ENCODE measurements at regions not wholly inside any gene's neighbourhood (a gene's known extent, or its start where the extent isn't known, plus 50 kb on each side); places are given as distances from the start of the nearest gene placed in this dataset.
"Not testable (repeated sequence)": the region's sequence is repeated elsewhere in the genome, so short reads cannot be mapped to it uniquely, and the experiment has no call there.

DNA sequence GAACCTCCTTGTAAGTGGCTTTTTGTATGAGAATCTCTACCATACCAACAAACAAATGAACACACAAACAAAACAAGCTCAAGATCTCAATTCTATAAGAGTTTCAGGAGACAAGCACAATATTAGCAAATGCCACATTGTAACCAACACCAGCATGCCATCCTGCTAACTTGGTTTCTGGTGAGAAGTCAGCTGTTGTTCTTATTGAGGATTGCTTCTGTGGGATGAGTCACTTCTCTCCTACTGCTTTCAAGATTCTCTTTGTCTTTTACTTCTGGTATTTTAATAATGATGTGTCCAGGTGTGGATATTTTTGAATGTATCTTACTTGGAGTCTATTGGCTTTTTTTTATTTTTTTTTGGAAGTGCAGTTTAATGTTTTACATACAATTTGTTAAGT, 131.7 kb downstream of the BCL2L11 start:
- DNase-seq, result no peak

DNA sequence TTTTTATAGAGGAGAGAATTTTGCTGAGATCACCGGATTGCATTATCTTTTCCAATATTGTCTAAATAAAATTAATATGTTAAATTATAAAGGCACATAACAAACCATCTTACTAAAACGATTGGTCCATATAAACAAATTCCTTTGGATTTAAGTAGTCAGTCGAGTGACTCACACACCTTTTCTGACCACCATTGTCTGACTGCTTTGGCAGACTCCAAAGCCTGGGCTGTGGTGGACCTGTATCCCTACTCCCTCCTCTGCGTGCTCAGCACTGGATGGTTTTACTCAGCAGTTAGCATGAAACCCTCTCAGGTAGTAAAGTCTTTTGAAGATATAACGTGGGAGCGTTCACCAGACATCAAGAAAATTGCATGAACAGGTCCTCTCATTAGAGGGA, 134.2 kb downstream of the BCL2L11 start:
- DNase-seq, result not testable (repeated sequence)

DNA sequence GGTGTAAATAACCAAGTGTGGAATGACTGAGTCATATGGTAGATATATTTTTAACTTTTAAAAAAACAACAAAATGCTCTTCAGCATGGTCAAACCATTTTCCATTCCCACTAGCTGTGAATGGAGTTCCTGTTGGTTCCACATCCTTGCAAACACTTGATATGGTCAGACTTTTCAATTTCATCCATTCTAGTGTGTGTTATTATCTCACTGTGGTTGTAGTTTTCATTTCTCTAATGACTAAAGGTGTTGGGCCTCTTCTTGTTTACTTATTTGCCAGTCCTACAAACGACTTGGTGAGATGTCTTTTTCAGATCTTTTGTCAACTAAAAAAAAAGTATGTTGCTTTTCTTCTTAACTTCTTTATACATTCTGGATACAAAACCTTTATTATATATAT, 135.9 kb downstream of the BCL2L11 start:
- not testable (repeated sequence) for DNase-seq

DNA sequence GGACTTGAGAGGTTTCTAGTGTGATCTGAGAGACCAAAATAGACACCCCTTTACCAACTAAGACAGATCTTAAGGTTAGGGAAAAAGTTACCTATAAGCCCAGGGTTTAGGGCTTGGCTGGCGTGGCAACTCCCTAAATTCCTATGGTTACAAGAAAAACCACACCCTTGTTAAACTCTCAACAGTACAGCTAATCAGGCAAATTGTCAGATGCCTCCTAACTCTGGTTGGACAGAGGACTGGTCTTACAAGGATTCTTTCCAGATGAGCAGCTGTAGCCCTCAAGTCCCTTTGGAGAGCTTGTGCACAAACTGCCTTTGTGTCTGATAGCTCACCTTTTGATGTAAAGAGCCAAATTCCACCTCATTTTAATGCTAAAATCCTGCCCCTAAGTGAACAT, 136.9 kb downstream of the BCL2L11 start:
- DNase-seq, result not testable (repeated sequence)

GRCh38 chr2:111258318-111258717, 137.6 kb downstream of the BCL2L11 start:
- not testable (repeated sequence) for DNase-seq

DNA sequence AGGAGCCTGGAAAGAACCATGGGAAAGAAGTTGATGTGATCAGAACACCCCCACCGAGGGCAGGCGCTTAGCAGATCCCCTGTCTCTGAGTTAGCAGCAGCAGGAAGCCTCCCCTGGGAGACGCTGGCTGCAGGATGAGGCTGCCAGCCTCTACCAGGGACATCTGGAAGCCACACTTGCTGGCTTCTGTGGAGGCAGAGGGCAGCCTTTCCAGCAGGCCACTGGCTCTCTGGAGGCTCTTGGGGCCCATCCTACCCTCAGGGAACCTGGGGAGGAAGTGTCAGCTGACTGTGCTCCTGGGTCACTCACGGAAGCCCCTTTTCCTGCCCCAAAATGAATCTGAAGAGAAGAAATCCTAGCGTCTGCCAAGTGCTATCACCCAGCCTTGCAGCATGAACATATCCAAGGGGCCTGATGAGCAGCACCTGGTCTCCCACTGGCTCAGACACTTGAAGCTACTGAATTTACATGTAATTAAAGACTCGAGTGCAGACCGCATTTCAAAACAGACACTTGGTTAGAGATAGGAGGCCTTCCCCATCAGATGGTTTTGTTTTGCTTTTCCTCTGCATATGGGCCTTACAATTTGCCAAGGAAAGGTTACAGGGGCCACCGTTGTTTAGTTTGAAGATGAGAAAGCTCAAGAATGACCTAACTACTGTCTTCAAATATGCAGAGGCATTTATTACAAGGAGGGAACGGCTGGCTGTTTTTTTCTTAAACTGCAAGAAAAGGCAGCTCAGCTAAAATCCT, 142.1 kb downstream of the BCL2L11 start:
- not testable (repeated sequence) for DNase-seq

DNA sequence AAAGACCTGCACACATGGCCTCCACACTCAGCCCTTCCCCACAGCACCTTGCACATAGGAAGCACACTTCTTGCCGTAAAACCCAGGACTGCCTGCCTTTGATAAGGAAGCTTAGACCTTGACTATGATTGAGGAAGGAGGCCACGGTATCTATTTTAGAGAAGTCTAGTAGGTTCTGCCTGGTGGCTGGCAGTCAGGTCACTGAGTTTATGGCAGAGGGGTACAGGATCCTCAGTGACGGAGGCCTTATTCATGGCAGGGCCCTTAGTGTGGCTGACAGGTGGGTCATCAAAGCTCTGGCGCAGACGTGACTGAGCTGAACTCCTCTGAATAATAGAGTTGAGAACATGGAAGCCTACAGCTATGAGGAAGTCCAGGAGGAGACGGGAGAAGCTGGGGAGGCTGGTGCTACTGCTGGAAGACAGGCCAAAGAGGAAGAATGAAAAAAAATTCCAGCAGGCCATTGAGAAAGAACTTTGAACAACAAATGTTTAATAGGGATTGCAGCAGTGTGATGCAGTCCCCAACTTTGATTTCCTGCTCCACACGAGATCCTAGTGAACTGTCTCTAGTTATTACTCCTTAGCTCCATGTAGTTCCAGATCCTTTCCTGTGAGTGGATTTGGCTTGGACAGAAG, 142.8 kb downstream of the BCL2L11 start:
- not testable (repeated sequence) for DNase-seq

GRCh38 chr2:111264956-111265355, 144.2 kb downstream of the BCL2L11 start:
- not testable (repeated sequence) for DNase-seq

- not testable (repeated sequence) for DNase-seq
Observed at GRCh38 chr2:111266556-111266955, 145.8 kb downstream of the BCL2L11 start.

- DNase-seq, result not testable (repeated sequence)
Observed at GRCh38 chr2:111267038-111267437, 146.3 kb downstream of the BCL2L11 start.

- not testable (repeated sequence) for DNase-seq
Observed at GRCh38 chr2:111269761-111270323, 149.1 kb downstream of the BCL2L11 start.

- not testable (repeated sequence) for DNase-seq
Observed at GRCh38 chr2:111270569-111270968, 149.9 kb downstream of the BCL2L11 start.

DNA sequence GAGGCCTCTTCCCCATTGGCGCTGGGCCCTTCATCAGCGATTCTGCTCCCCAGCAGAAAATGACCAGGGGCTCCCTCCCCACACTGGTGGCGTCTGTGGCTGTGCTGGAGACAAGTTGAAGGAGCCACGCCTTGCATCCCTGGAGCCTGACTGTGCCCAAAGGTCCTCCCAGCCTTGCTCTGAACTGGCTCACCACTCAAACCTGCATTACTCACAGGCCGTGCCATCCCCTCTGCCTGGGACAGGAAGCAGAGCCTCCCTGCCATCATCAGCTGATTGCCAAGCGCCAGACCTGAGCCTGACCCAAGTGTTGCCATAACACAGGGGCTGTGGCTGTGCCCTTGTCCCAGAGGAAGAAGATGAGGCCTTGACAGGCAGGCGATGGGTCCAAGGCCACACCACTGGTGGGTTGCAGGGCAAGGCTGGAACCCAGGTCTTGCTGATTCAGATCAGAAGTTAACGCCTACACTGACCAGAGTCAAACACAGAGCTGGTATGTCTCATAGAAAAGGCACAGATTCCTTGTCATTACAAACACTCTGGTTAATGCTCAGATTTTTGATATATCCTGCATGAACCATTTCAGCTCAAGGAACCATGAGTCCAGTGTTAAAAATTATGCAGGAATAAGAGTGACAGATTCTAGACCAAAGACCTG, 151.1 kb downstream of the BCL2L11 start:
- not testable (repeated sequence) for DNase-seq

DNA sequence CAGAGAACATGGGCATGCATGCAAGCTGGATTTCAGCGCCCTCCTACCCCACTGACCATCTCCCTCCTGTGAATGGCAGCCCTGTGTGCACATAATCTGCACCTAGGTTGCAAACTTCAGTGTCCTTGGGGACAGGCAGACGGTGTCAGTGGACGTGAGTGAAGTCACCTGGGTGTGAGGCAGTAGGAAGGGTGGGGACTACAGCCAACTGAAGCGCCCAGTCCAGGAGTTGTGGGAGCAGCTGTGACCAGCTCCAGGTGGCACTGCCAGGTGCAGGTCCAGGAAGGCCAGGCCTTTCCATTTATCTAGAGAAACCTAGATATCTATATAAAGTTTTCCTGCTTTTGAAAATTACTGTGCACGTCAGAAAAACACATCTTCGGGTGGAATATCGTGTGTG, 152.3 kb downstream of the BCL2L11 start:
- DNase-seq, result not testable (repeated sequence)

GRCh38 chr2:111275047-111275853, 154.5 kb downstream of the BCL2L11 start:
- DNase-seq, result not testable (repeated sequence)

- DNase-seq, result not testable (repeated sequence)
Observed at GRCh38 chr2:111275854-111276171, 155.1 kb downstream of the BCL2L11 start.

DNA sequence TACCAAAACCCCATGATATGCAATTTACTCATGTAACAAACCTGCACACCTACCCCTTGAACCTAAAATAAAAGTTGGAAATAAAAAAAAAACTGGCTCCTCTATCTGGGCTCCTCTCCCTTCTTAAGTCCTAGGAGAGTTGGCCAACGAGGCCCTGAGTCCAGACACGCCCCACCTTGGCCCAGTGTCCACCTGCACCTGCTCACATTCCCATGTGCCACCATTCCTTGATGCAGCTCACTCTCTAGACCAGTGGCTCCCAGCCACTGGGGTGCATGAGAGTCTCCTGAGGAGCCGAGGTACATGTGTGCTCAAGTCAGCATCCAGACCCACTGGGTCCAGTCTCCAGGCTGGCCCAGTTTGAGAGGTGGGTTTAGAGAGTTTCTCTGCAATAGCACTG, 157.4 kb downstream of the BCL2L11 start:
- not testable (repeated sequence) for DNase-seq

- not testable (repeated sequence) for DNase-seq
Observed at GRCh38 chr2:111280709-111281286, 160.1 kb downstream of the BCL2L11 start.

DNA sequence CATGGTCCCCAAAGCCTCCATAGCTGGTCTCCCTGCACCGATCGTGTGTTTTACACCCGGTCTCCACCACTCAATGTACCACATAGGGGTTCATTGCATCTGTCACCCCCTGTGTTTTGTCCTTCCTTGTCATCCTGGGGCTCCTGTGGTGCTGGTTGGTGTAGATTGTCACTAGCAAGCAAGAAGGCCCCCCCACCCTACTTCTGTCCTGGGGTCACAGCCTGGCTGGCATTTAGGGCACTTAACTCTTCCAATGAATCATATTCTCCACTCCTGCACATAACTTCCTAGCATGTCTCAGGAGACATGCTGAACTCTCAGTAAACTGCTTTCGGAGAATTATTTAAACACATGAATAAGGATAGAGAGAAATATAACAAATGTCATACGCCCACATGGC, 161.4 kb downstream of the BCL2L11 start:
- not testable (repeated sequence) for DNase-seq

DNA sequence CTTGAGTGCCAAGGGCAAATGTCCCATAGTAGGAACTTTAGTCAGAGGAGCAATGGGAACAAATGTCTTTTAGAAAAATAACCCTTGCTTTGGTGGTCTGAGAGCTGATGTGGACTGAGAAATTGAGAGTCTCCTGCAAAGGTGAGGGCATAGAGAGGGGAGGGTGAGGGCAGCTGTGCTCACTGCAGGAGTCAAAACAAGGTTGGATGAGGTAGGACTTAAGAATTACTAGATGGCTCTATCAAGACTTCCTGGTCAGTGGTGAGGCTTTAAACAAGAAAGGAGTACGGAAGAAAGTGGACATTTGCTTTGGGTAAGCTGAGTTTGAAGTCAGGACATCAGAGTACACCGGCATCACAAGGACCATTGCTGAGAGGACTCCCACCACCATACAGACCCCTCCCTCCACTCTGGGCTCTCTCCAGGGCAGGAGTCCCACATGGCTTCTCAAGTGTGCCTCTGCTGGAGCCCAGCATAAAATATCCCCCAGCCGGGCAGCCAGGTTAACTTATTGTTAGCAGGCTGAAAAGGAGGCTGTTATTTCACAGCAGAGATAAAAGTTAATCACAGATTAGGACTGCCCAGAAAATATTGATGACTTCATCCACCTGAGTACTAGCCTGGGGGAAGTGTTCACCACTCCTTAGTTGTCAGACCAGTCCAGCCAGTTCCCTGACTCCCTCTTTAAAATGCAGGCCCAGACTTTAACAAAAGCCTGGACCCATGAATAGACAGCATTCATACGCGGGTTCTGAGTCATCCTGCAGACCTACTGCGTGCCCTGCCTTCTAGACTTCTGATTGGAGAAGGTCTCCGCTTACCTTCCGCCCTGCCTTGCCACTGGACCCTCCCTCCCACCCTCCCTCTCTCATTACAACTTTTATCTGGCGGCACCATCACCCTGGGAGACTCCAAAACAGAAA, 167.2 kb downstream of the BCL2L11 start:
- DNase-seq, result not testable (repeated sequence)

DNA sequence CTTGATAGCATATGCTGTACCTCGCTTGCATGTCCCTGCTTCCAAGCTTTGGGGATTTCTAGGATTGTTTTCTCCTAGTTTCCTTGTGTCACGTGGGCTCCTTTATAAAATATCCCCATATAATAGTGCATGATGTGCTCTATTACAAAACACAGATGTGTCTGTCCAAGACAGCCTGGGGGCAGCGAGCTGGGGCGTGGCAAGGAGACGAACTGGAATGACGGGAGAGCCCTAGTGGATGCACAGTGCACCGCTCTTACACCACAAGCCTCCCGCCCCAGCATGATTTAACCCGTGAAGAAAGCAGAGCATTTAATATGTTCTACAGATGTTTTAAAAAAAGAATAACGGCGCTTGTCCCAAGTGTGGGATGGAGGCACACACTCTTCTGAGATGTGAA, 169.7 kb downstream of the BCL2L11 start:
- DNase-seq, result not testable (repeated sequence)
